HG02884 (cell line): ENCODE measurements at regions not wholly inside any gene's neighbourhood (a gene's known extent, or its start where the extent isn't known, plus 50 kb on each side); places are given as distances from the start of the nearest gene placed in this dataset.
"Not testable (repeated sequence)": the region's sequence is repeated elsewhere in the genome, so short reads cannot be mapped to it uniquely, and the experiment has no call there.

ENCODE experiments used
- ATAC-seq: cut with Tn5 transposase; IDR thresholded peaks from one replicate; pipeline ENCODE4 v1.9.1; 2021; ENCODE audit warnings: mild to moderate bottlenecking, moderate library complexity; ENCODE audit not compliant: unreplicated experiment

DNA sequence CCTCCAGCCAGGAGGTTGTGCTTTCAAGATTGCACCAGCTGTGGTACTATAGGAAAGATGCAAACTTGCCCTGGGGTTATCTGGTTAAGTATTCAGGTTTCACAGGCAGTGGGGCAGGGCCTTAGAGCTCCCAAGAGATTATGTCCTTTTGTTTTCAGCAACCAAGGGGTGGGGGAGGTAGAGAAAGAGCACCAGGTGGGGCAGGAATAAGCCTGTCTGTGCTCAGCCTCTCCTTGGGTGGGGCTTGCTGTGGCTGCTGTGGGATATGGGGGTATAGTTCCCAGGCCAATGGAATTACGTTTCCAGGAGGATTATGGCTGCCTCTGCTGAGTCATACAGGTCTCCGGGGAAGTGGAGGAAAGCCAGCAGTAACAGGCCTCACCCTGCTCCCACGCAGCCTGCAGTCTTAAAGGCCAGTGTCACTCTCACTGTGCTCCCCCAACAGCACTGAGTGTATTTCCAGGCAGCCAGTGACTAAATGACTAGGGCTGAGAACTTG is 508.6 kb downstream of the RWDD3 start:
- ATAC-seq = no peak

DNA sequence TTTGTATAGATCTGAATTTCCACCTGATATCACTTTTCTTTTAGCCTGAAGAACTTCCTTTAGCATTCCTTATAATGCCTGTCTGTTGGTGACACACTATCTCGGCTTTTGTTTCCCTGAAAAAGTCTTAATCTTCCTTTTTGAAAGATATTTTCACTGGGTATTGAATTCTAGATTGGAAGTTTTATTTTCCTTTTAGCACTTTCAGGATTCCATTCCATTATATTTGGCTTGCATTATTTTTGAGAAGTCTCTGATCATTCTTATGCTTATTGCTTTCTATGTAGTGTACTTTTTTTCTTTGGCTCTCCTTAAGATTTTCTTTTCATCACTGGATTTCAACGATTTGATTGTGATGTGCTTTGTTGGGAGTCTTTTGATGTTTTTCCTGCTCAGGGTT is 510.7 kb downstream of the RWDD3 start:
- no peak for ATAC-seq

DNA sequence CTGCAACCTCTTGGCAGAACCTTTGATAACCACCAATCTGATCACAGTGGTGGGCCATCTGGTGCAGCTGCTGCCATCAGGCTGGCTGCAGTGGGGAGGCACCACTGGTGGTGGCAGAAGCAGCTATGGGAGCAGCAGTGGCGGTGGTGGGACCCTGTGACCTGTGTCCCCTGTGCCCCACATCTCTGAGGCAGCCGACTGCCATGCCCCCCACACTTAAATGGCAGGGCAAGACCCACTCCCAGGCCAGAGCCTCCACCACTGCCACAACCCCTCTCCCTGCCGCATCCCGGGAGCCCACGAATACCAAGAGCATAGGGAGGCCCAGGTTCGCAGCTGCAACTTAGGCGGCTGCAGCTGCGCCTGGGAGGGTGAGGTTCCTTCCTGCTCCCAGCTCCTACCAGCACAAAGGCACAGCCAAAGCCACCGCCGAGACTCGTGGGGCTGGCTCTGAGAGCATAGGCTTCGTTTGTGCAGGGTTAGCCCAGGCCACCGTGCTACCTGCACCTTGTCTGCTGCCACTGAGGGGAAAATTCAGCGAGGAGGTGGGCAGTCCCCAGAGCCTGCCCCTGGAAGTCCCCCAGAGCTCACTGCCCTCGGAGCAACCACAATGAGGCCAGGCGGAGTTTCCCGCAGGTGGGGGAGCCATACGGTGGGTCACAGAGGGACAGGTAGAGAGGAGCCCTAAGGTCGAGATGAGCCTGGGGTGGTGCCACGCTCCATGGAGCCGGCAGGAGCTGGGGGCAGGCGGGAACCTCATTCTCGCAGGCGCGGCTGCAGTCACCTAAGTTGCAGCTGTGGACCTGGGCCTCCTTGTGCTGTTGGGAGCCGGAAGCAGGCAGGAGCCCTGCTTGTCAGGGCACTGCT is 518.7 kb downstream of the RWDD3 start:
- ATAC-seq = no peak

DNA sequence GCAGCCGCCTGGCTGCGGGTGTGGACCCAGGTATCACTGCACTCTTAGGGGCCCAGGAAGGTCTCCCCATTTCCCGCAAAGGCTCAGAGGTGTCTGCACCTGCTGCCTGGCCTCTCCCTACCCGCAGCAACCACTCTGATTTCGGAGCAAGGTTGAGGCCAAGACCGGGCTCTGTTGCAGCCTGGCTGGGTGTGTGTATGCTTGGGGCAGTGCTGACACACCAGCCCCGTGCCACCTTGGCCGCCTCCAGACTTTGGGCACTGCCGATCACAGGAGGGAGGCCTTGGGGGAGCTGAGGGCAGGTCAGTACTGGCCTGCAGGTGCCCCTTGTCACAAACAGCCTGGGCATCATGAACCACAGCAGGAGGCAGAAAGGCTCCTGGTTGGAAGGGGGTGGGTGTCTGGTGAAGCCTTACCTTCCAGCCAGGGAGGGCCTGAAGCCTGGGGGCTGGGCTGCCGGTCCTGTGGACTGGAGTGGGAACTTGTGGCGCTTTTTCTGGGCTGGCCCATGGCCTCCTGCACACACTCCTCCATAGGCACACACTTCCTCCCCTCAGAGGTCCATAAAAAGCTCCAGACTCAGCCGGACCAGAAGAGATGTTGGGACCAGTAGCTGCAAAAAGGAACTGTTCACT is 519.5 kb downstream of the RWDD3 start:
- ATAC-seq = no peak

DNA sequence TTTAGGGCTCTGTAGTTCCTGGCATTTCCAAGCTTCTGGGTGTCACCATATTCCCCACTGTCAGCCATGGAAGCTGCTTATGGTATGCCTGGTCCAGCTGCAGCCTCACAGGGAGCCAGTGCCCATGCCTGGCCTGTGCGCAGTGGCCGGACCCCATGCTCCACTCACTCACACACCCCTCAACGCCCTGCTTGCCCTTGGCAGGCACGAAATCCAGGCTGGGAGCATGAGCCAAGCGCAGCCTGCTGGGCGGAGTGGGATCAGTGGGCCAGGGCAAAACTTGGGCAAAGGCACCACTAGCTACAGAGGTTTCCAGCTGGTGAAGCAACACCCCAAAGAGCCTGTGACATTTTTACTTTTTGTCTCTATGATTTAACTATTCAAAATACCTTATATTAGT is 520.4 kb downstream of the RWDD3 start:
- ATAC-seq = no peak

DNA sequence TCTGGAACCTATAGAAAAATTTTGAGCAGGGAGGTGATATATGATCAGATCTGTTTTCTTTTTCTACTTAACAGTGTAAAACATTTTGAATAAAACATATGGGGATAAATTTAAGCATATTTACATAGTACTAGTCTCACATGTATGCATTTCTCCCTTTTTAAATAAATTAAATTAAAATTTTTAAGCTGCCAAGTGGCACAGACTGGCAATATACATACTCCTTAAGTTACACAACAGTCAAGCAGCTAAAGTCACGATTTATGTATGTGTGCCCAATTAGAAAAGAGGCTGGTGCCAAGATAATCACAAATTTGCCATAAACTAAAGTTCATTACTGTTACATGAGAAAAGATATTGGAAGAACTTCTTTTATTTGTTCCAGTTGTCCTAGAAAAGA is 532.0 kb downstream of the RWDD3 start:
- no peak for ATAC-seq

DNA sequence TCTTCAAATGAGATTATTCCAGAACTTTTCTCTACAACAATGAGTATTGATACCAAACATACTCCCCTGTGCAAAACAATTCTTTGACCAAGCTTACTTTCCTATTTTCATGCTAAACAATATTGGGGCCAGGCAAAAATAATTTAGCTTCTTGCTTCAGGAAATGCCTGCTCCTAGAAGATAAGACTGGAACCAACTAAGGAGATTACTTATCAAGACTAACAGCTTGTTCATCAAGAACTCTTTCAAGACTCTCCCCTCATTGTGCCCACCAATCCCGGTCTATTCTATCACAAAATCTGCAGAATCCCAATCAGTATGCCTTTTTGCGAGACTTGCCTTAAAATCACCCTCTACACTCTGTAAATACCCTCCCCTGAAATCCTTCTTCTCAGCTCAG is 536.6 kb downstream of the RWDD3 start:
- no peak for ATAC-seq

DNA sequence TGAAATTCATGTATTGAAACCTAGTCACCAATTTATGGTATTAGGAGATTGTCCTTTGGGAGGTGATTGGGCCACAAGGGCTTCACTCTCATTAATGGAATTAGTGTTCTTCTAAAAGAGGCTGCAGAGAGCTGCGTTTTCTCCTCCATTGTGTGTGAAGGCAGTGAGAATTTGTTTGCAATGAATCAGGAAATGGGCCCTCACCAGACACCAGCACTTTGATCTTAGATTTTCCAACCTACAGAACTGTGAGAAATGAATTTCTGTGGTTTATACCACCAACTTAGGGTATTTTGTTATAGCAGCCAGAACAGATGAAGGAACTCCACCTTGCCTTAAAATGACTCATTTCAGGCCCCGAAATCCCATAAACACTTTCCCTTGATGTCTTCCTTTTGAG is 544.2 kb downstream of the RWDD3 start:
- ATAC-seq = no peak

DNA sequence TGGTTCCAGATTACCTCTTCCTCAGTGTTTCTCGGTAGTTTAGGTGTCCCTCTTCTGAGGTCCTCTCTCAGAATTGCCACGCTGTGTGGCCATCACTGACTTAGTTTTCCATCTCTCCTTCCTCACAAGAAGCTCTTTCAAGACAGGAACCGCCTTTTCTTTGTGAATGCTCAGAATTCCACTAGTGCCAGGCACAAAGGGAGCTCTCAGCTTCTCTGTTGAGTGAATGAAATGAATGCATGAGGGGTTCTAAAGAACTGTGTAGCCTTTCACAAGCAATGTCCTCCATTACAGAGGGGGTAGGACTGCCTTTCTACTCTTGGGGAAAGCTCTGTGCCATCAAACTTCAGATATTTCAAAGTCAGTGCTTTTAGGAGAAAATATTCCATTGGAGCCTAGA is 546.8 kb downstream of the RWDD3 start:
- no peak for ATAC-seq

DNA sequence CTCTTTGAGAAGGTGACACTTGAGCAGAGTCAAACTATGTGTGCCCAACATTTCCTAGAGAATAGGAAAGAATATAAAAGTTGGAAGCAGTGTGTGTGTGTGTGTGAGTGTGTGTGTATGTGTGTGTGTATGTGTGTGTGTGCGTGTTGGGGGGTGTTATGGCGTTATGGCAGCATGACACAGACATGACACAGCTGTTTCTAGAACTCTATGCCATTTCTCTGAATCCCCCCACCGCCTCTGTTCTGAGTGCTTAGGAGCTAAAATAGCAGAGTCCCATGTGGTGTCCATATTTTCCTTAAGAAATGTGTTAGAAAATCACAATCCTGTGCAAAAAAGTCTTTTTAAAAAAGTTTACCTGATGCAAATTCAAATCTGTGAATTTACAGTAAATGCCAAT is 556.1 kb downstream of the RWDD3 start:
- ATAC-seq = no peak

DNA sequence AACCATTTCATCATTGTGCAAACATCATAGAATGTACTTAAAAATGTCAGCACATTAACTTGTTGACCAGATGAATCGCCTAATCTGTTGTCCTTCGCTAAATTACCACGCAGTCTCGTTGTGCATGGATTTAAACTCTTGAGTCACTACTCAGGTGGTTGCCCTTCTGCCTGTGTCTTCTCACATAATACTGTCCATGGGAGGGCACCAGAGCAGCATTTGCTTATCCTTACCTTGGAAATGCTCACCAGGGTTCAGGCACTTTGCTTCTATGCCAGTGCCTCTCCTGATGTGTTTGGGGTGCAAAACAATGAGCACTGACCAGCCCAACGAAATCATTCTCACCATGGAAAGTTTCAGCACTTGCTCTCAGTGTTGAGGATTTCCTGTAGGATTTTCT is 559.9 kb downstream of the RWDD3 start:
- no peak for ATAC-seq

DNA sequence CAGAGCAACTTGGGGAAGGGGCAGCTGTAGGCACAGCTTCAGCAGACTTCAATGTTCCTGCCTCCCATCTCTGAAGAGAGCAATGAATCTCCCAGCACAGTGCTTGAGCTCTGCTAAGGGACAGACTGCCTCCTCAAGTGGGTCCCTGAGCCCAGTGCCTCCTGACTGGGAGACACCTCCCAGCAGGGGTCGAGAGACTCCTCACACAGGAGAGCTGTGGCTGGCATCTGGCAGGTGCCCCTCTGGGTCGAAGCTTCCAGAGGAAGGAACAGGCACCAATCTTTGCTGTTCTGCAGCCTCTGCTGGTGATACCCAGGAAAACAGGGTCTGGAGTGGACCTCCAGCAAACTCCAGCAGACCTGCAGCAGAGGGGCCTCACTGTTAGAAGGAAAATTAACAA is 563.8 kb downstream of the RWDD3 start:
- ATAC-seq = not testable (repeated sequence)

DNA sequence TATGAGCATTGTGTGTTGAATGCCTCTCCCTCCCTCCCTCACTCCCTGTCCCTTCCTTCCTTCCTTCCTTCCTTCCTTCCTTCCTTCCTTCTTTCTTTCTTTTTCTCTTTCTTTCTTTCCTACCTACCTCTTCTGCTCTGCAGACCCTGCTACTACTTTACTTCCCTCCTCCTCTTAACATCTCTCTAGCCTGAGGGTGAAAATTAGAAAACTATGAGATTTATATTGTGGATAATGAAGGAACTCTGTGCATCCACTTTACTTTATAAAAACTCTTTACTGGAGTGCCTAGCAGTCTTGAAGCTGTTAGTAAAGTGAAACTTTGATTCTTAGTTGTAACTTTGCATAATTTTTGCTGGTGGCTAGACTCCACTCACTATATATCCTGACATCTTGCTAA is 572.2 kb downstream of the RWDD3 start:
- no peak for ATAC-seq

DNA sequence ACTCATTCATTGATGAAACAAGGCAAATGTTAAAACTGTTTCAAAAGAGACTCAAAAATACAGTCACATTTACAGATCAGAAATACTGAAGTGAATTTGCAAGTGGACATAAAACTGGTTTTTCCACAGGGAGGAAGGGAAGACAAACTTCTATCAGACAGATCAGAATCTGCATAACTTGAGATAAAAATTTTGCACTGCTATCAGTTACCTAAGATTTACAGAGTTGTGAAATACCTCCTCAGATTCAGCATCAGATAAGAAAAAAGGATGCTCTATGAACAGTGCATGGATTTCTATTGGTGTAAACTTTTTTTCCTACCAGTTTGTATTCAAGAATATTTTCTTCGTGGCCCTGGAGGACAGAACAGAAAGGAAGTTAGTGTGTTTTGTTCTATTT is 575.4 kb downstream of the RWDD3 start:
- ATAC-seq = no peak

DNA sequence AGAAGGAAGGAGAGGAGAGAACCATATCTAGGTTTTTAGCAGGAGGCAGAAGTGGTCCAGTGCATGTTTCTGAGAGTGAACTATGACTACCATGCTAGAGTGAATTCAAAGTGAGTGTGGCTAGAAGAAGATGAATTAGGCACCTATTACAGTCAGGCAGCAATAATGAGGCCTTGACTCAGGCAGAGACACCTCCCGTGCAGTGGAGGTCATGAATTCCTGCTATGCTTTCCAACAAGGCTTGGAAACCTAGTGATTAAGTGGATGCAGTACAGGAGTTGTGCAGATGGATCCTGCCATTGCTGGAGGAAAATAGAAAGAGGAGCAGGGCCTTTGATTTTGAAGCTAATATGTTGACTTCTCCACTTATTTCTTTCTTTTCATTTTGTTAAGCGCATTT is 581.5 kb downstream of the RWDD3 start:
- ATAC-seq = no peak

DNA sequence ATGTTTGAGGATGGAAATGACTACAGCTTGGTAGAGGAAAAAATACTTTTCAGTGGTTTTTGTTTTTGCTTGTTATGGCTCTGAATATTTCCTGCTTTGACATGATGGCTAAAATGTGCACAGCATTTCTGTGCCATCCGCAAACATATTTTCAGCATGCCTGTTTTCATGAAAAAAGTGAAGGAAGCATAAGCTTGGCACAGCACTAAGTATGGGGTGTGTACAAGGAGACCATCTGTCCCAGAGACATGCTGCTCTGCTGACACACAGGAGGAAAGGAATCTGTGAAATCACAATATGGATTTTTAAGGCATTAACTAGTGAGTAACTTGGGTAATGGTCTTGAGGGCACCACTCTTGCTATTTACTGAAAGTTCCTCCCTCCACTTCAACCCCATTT is 595.5 kb downstream of the RWDD3 start:
- ATAC-seq = no peak

DNA sequence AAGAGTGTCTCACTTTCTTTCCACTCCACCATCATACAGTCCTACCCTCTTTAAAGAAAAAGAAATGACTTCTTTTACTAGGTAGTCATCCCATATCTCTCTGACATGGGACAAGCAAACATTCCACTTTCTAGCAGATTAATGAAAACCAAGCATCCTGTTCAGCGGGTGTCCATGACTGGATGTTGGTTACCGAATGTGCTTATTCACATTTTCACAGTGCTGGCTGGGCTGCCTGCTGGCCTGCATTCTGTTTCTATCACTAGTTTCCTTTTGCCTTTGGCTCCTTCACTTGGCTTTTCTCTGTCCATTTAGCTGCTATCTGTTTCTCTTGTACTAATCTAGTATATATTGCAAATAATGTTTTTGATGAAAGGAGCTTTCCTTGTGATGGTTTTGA is 598.4 kb downstream of the RWDD3 start:
- ATAC-seq = no peak

DNA sequence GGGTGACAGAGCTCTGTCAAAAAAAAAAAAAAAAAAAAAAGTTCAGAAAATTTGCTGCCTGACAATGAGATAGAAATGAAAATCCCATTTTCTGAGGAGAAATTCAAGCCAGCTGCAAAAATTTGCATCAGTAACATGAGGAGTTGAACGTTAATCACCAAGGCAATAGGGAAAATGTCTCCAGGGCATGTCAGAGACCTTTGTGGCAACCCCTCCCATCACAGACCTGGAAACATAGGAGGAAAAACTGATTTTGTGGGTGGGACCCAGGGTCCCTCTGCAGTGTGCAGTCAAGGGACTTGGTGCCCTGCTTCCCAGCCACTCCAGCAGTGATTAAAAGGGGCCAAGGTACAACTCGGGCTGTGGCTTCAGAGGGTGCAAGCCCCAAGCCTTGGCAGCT is 615.4 kb downstream of the RWDD3 start:
- no peak for ATAC-seq

DNA sequence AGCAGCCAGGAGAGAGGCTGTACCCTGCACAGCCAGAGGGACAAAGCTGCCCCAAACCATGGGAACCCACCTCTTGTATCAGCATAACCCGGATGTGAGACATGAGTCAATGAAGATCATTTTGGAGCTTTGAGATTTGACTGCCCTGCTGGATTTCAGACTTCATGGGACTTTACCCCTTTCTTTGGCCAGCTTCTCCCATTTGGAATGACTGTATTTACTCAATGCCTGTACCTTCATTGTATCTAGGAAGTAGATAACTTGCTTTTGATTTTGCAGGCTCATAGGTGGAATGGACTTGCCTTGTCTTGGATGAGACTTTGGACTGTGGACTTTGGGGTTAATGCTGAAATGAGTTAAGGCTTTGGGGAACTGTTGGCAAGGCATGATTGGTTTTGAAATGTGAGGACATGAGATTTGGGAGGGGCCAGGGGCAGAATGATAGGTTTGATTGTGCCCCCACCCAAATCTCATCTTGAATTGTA is 616.2 kb downstream of the RWDD3 start:
- ATAC-seq = no peak

DNA sequence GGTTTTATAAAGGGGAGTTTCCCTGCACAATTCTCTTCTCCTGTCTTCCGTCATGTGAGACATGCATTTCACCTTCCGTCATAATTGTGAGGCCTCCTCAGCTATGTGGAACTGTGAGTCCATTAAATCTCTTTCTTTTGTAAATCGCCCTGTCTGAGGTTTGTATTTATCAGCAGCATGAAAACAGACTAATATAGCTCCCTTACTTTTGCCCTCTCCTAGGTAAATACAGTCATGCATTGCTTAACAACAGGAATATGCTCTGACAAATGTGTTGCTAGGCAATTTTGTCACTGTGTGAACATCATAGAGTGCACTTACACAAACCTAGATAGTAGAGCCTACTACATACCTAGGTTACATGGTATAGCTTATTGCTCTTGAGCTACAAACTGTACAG is 616.8 kb downstream of the RWDD3 start:
- ATAC-seq = no peak

DNA sequence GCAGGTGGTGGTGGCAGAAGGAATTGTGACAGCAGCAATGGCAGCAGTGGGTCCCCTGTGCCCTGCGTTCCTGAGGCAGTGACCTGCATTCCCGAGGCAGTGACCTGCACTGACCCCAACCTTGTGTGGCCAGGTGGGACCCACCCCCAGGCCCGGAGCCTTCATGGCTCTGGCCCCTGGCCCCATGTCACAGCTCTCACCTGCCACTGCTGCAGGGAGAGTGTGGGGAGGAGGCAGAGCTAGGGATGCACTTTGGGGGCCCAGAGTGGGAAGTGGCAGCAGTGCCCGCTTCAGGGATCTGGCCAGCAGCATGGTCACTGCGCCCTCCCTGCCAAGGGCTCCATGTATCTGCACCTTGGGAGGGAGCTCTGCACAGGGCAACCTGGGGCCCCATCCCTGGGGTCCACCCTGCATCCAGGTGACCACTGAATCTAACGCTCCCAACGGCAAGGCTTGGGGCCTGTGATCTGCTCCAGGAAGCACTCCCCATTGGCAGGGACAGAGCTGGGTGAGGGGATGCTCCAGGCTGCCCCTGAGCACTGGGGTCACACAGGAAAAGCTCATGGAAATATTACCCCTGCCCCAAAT is 618.6 kb downstream of the RWDD3 start:
- no peak for ATAC-seq

DNA sequence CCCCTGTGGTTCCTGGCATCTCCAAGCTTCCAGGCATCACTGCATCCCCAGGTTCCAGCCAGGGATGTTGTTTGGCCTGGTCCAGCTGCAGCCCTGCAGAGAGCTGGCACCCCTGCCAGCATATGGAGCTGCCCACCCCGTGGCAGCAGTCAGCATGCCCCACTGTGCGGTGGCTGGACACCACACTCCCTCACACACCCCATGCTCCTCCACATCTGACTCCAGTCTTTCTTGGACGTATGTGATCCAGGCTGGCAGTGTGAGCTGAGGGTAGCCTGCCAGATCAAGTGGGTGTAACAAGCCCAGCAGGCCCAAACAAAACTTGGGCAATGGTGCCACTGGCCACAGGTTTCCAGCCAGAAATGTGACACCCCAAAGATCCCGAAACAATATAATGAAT is 620.4 kb downstream of the RWDD3 start:
- ATAC-seq = no peak
